ENCODE measurements at regions not wholly inside any gene's neighbourhood (a gene's known extent, or its start where the extent isn't known, plus 50 kb on each side); places are given as distances from the start of the nearest gene placed in this dataset.

DNA sequence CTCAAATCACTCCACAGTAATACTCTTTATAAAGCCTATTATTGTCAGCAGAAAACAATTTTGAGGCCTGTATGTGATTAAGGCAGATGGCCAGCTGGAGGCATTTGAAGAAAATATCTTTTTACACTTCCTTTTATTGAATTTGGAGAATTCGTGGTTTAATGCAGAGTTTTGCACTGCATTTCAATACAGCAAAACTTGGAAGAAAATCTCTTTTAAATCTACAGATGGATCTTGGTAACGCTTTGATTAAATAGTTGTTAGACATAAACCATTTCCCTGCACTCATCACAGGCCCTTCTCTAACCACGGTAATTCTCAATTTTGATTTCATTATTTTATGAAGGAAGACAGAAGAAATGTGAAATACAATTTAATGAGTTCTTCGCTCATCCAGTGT, 185.7 kb downstream of the RFC3 start:
- H3K27ac Mint-ChIP-seq (ENCODE audit: unreplicated experiment) = no peak overlapping the region
- no peaks in the 10 kb centered on the region for H3K9me3 Mint-ChIP-seq (ENCODE audit: low read depth)
- DNase-seq (ENCODE audit: low spot score) = no peak
- no peaks in the 10 kb centered on the region for H3K36me3 Mint-ChIP-seq (ENCODE audit: low read depth)
- no peaks in the 10 kb centered on the region for H3K27me3 Mint-ChIP-seq (ENCODE audit: low read depth)
- H3K4me3 Mint-ChIP-seq (ENCODE audit: unreplicated experiment) = no peak overlapping the region
- TF ChIP-seq, protein P1, sequence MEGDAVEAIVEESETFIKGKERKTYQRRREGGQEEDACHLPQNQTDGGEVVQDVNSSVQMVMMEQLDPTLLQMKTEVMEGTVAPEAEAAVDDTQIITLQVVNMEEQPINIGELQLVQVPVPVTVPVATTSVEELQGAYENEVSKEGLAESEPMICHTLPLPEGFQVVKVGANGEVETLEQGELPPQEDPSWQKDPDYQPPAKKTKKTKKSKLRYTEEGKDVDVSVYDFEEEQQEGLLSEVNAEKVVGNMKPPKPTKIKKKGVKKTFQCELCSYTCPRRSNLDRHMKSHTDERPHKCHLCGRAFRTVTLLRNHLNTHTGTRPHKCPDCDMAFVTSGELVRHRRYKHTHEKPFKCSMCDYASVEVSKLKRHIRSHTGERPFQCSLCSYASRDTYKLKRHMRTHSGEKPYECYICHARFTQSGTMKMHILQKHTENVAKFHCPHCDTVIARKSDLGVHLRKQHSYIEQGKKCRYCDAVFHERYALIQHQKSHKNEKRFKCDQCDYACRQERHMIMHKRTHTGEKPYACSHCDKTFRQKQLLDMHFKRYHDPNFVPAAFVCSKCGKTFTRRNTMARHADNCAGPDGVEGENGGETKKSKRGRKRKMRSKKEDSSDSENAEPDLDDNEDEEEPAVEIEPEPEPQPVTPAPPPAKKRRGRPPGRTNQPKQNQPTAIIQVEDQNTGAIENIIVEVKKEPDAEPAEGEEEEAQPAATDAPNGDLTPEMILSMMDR (IDR thresholded peaks at IDR 0.05) = no peak
- no peaks in the 10 kb centered on the region for H3K4me1 Mint-ChIP-seq (ENCODE audit: low read depth)

GRCh38 chr13:34004676-34005075, 186.7 kb downstream of the RFC3 start:
- no peaks in the 10 kb centered on the region for H3K9me3 Mint-ChIP-seq (ENCODE audit: low read depth)
- TF ChIP-seq, protein P1 (IDR thresholded peaks at IDR 0.05) = no peak
- DNase-seq (ENCODE audit: low spot score) = no peak
- H3K27ac Mint-ChIP-seq (ENCODE audit: unreplicated experiment) = no peak overlapping the region
- no peaks in the 10 kb centered on the region for H3K27me3 Mint-ChIP-seq (ENCODE audit: low read depth)
- H3K36me3 Mint-ChIP-seq (ENCODE audit: low read depth) = no peaks in the 10 kb centered on the region
- H3K4me3 Mint-ChIP-seq (ENCODE audit: unreplicated experiment) = no peak overlapping the region
- no peaks in the 10 kb centered on the region for H3K4me1 Mint-ChIP-seq (ENCODE audit: low read depth)

GRCh38 chr13:34006011-34006410, 188.1 kb downstream of the RFC3 start:
- H3K27ac Mint-ChIP-seq (ENCODE audit: unreplicated experiment) = no peak overlapping the region
- no peaks in the 10 kb centered on the region for H3K36me3 Mint-ChIP-seq (ENCODE audit: low read depth)

DNA sequence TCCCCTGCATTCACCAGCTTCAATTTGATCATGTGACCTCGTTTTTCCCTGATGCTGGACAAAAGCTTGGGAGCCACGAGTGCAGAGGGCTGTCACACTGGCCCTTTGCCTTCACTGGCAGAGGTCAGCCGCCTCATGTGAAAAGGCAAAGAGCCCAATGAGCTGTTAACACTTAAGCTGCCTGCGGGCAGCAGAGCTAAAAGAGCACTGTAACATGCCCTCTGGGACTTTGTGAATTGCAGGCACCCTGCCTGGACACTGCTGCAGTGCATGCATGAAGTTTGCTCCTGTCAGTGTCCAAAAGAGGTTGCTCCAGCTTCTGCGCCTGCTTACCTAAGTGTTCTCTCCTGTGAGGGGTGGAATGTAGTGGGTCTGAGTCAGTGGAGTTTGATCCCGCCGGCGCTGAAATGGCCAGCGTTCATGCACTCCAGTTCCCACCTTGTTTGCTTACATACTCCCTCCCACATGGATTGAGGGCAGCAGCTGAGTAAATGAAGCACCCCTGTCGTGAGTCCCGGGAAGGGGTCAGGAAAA, 193.7 kb downstream of the RFC3 start:
- Mint-ChIP-seq H3K27ac (ENCODE audit: unreplicated experiment) (no peak overlapping the region), H3K4me3 (ENCODE audit: unreplicated experiment) (no peak overlapping the region), H3K9me3 (ENCODE audit: low read depth) (no peaks in the 10 kb centered on the region), H3K27me3 (ENCODE audit: low read depth) (no peaks in the 10 kb centered on the region), H3K36me3 (ENCODE audit: low read depth) (no peaks in the 10 kb centered on the region), H3K4me1 (ENCODE audit: low read depth) (no peaks in the 10 kb centered on the region)
- TF ChIP-seq, protein P1 (IDR thresholded peaks at IDR 0.05) = no peak
- no peak for DNase-seq (ENCODE audit: low spot score)

More at GRCh38 chr13:34006011-34006410, 188.1 kb downstream of the RFC3 start:
- H3K27me3 Mint-ChIP-seq (ENCODE audit: low read depth) = no peaks in the 10 kb centered on the region
- no peak overlapping the region for H3K4me3 Mint-ChIP-seq (ENCODE audit: unreplicated experiment)
- TF ChIP-seq, protein P1 (IDR thresholded peaks at IDR 0.05) = no peak
- DNase-seq (ENCODE audit: low spot score) = no peak
- H3K9me3 Mint-ChIP-seq (ENCODE audit: low read depth) = no peaks in the 10 kb centered on the region
- no peaks in the 10 kb centered on the region for H3K4me1 Mint-ChIP-seq (ENCODE audit: low read depth)

DNA sequence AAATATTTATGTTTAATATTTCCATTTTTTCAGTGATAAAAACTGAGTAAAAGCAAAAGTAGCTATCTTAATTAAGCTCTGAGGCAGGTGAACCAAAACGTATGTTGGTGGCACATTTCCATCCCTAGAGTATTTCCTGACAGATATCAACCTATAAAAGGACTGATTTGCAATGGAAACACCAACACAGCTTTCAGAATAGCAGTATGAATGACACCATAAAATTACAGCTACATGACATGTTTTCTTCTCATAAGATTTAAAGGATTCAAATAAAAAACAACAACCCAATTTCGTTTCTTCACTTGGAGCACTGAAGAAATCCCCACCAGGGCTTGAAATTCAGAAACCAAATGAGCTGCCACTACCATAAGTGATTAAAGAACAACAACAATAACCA, 194.4 kb downstream of the RFC3 start:
- Mint-ChIP-seq H3K9me3 (ENCODE audit: low read depth) (no peaks in the 10 kb centered on the region), H3K36me3 (ENCODE audit: low read depth) (no peaks in the 10 kb centered on the region)
- DNase-seq (ENCODE audit: low spot score) = no peak

More for the DNA sequence above, 194.4 kb downstream of the RFC3 start:
- TF ChIP-seq, protein P1 (IDR thresholded peaks at IDR 0.05) = no peak
- Mint-ChIP-seq H3K4me3 (ENCODE audit: unreplicated experiment) (no peak overlapping the region), H3K27ac (ENCODE audit: unreplicated experiment) (no peak overlapping the region), H3K4me1 (ENCODE audit: low read depth) (no peaks in the 10 kb centered on the region), H3K27me3 (ENCODE audit: low read depth) (no peaks in the 10 kb centered on the region)
